ENCODE measurements at regions not wholly inside any gene's neighbourhood (a gene's known extent, or its start where the extent isn't known, plus 50 kb on each side); places are given as distances from the start of the nearest gene placed in this dataset.
A peak's percentile ranks its signal among the peaks of the same experiment; 100 is the strongest.

DNA sequence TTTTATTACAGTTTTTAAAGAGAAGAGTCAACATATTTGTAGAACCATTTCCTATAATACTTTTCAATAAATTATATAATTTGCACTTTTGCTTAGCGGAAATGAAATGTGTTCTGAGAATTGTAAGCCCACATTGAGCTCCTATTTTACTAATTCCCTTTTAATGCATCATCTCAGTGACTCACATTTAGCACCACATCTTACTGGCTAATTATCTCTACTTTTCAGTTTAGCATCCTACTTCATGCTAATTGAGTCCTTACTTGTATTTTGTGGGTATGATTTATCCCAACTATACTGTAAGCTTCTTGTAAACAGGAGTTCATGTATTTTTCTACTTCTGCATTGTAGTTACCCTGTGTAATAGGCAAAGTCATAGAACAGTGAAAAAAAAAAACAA lies 67.5 kb downstream of the TMX1 start:
- DNase-seq (ENCODE audit: low read depth in 4 of 4, low spot score in 2 of 4): no peak

DNA sequence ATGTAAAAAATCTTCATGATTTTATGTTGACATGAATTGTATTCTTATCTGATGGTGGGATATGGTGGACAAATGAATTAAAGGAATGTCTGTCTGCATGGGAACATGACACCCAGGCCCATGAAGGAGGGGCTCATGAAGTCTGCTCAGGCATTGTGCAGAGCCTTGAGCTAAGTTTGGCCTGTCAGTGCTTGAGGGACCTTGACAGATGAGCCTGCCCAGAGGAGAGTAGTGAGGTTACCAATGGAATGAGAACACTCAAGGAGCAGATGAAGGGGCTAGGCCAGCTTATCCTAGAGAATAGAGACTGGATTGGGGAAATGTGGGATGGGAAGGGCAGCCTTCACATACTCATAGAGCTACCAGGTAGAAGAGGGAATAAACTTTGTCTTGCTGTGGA lies 68.8 kb downstream of the TMX1 start:
- DNase-seq (ENCODE audit: low read depth in 4 of 4, low spot score in 2 of 4): no peak

DNA sequence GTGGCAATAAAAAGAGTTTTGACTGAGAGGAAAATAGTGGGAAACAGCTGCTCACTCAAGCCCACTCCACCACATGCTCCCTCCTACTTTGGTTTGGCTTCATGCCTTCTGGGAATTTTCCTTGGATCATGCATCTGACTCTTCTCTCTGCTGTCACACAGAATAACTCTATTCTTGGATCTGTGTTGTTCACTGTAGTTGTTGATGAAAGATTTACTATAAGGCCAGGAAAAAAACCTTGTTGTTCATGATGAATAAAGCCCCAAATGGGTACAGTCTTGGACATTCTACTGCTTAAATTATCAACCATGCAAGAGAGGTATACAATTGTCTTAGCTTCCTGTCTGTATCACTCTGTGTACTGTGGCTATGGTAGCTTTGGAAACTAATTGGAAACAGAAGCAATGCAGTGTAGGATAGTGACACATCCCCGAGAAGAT lies 70.5 kb downstream of the TMX1 start:
- DNase-seq (ENCODE audit: low read depth in 4 of 4, low spot score in 2 of 4): peak in 3 of 4 donors; percentile 24 to 39 (median 34)

DNA sequence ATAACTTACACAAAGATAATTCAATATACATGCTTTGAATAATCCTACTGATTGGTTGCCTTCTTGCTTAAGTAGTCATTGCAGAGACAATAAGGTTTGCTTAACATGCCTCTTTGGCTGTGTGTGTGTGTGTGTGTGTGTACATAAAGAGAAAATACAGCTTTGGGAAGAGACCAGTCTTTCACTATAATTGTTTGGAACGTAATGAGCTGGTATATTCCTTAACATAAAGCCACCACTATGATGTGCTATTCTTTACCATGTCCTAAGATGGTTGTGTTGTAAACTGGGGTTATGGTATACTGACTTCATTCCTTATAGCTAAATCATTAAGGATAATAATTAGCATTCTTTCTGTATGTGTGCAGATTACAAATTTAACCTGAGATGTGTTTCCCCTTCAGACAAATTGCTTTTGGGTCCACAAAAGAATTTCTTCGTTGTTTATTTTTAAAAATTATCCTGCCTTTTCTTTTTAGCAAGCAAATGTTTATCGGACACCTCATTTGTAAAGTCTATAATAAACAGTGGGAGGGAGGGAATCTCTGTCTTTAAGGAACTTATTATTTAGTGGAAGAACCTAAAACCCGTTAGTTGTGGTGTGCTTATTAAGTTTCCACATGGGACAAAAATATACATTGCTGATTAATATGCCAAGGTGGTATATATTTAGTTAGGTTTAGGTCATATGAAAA lies 74.4 kb downstream of the TMX1 start:
- DNase-seq (ENCODE audit: low read depth in 4 of 4, low spot score in 2 of 4): no peak

DNA sequence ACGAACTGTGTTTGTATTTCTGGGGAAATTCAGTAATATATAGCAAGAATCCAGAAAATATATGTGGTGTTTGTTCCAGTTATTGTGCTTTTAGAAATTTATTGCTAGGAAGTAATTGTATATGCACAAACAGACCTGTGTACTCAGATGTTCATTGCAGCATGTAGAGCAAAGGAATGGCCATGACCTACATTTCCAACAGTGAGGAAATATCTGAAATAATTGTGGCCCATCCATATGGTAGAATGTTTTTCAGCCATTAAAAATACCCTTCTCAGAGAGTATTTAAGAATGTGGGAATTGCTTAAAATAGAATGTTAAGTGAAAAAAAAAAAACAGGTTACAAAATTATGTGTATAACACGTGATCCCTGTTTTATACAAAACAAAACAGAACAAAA lies 77.3 kb downstream of the TMX1 start:
- DNase-seq (ENCODE audit: low read depth in 4 of 4, low spot score in 2 of 4): no peak

DNA sequence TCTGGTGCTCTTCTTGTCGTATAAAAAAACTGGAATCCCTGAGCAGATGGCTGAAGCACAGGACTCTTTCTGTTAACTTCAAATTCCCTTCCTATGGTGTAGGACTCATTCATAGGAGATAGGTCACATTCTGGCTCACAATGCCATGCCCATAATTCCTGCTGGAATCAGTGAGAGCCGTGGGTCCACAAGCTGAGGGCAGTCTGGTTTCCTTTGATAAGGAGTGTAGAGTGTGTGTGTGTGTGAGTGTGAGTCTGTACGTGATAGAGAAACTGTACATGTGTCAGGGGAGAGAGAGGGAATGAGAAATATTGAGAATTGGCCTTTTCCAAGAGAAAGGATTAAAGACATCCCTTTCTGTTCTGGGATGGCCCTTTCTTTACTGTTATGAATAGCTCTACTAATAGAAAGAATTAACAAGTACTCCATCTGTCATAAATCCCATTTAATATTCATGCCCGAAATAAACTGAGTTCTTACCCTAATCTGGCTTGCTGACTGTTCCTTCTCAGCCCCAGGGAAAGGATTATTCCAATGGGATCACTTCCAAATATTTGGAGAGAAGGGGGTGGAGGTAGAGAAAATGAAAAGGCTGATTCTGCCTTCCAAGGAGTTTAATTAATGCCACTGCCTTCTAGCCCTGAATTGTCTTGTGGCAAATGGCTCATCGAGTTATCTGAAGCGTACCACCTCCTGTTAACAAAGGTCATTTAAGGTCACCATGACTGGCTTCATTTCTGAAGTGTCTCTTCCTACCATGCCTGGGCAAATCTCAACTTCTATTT lies 79.0 kb downstream of the TMX1 start:
- no peak for DNase-seq (ENCODE audit: low read depth in 4 of 4, low spot score in 2 of 4)

DNA sequence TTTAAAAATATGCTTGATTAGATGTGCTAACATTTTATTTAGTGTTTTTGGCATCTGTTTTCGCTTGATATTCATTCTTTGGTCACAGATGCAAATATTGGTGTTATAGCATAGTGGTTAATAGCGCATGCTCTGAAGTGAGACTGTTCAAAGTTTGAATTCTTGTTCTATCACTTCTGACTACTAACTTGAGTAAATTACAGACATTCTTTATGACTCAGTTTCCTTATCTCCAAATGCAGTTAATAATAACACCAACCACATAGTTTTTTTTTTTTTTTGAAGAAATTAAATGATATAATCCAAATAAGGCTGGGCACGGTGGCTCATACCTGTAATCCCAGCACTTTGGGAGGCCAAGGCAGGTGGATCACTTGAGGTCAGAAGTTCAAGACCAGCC lies 81.0 kb downstream of the TMX1 start:
- DNase-seq (ENCODE audit: low read depth in 4 of 4, low spot score in 2 of 4): no peak

DNA sequence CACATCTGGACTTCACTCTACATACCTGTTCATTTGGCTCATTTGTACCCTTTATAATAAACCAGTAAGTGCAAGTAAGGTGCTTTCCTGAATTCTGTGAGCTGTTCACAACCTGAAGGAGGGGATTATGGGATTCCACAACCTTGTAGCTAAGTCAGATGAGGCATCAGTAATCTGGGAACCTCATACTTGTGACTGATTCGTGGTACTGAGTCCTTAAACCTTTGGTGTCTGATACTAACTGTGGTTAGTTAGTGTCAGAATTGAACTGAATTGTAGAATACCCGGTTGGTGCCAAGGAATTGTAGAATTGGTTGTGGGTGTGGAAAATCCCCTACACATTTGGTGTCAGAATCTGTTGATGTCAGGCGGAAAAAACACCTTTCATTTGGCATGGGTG lies 83.4 kb downstream of the TMX1 start:
- no peak for DNase-seq (ENCODE audit: low read depth in 4 of 4, low spot score in 2 of 4)

DNA sequence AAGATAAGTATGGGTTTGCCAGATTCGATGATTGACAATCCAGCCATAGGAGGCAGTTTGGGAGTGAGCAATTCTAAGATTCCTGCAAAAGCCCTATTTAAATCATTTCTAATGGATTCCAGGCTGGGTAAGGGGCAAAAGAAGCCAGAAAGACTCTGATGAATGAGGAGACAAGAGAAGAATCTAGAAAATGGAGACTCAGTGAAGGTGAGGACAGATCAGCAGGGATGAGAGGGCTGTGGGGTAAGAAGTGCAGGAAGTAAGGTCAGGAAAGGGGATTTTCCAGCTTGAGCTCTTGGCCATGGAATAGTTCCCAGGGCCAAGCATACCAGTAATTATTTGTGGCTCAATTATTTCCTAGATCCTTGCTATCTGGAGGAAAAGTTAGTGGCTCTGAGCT lies 87.3 kb downstream of the TMX1 start:
- no peak for DNase-seq (ENCODE audit: low read depth in 4 of 4, low spot score in 2 of 4)

DNA sequence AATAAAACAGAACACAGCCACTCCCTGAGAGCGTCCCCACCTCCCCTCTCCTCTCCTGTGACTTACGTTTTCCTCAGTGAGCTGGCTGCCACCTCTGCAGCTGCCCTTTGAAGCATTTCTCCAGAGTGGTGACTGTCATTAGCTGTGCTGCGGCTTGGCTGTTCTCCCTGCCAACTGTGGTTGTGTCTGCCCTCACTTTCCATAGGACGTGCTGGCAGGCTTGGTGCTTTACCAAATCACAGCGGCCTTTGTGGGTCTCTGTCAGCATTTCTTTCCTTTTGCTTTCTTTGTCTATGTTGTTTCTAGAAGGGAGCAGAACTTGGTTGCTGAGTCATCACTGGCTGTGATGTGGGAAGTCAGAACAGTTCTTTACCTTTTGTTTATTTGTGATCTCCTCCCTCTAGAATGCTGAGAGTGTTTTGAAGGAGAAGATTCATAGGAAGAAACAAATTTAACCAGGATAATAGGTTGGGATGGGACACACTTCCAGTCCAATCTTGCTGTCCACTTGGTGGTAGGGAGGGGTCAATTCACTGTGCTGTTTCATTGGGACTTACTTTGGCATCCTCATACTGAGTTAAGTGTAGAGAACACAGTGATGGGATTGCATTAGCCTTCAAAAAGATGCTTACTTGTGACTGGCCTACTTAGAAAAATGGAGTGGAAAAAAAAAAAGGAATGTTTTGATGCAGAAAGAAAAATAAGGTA lies 88.2 kb downstream of the TMX1 start:
- DNase-seq (ENCODE audit: low read depth in 4 of 4, low spot score in 2 of 4): no peak

DNA sequence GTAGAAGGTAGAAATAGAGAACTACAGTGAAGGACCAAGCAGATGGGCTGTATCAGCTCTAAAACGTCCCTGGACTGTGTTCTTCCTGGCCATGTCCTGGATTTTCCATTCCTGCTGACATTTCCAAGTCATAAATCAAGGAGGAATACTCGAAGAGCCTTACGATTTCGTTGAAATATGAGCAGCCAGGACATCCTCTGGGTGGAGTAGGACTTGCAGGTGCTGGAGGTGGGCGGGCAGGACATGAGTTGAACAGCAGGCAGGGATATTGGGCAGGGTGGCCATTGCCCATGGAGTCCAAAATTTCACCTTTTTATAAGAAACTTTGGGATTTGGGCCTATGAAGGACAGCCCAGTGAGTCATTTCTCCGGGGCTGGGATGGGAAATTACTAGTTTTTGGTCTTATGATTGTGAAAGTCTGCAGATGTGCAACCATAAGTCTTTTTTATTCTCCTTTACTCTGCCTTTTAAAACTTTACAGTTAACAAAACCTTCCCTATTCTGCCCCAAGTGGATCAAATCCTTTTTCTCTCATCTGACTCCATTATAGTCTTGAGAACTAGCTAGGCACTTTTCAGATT lies 88.8 kb downstream of the TMX1 start:
- DNase-seq (ENCODE audit: low read depth in 4 of 4, low spot score in 2 of 4): no peak

DNA sequence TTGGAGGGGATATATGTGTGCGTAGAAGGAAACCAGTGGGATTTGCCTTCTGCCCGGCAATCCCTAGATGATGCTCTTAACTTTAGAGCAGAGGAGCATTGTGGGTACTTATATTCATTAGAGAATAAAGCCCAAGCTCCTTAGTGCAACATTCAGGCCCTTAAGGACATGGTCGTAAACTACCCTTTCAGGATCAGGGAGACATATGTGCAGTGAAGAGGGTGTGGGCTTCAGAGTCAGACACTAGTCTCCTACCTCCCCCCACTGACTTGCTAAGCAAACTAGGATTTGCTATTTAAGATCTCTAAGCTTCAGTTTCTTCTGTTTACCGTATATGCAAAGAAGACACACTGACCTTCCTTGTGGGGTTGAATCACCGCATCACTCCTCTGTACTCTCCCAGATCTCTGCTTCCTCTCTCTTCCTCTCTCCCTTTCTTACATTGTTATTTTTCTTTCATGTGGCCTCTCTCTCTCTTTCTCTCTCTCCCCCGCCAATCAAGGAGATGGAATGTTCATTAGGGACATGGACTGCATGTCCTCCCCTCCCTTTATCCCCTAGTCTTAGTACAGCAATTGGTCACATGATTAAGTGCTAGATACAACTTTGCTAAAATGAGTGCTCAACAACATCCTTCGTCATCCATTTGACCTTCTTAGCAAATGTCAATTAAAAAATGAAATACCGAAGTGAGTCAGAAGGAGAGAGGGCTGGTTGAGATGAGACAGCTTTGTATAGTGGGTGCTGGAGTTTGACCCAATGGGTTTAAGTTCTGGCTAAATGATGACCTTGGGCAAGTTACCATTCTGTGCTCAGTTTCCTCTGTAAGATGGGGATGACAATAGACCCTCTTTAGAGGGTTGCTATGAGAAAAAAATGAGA lies 91.7 kb downstream of the TMX1 start:
- no peak for DNase-seq (ENCODE audit: low read depth in 4 of 4, low spot score in 2 of 4)

DNA sequence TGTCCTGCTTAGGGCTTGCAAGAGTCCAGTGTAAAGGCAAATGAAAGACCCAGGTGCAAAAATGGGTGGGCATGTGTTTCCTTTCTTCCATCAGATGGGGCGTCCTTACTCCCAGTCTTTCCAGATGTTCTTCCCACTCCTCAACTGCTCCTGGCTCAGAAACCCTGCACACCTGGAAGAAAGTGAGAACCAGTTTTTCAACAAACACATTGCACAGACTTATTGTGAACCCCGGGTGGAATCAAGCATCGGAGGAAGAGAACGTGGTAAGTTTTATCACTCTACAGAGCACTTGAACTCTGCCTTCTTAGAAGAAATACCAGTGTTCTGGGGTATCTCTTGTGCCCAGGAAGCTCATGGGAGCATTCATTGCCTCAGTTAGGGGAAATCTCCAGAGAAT lies 93.3 kb downstream of the TMX1 start:
- DNase-seq (ENCODE audit: low read depth in 4 of 4, low spot score in 2 of 4): no peak

DNA sequence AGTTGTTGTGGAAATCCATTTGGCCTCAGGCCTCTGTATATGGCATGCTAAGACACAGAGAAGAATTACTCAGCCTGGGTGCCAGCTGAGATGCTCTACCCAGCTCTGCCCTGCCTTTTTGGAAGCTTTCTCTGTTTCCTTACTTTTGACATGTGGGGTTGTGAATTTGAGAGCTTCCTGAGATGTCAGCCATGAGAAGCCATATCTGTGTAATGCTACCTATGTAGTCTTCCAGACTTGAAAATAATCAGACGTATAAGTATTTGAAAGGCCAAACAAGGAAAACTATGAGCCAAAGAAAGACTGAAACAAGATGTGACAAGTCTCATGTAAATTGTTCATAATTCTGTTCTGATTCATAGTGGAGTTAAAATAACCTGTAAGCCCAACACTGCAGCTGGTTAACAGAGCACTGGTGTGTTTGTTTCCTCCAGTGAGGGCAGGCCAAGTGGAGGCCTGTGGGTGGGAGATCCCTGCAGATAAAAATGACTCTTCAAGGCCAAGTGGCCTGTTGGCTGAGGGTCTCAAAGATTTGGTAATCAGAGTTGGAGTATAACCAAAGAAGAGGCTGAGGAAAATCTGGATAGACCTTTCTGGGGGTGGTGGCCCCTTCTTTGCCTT lies 94.0 kb downstream of the TMX1 start:
- DNase-seq (ENCODE audit: low read depth in 4 of 4, low spot score in 2 of 4): no peak

DNA sequence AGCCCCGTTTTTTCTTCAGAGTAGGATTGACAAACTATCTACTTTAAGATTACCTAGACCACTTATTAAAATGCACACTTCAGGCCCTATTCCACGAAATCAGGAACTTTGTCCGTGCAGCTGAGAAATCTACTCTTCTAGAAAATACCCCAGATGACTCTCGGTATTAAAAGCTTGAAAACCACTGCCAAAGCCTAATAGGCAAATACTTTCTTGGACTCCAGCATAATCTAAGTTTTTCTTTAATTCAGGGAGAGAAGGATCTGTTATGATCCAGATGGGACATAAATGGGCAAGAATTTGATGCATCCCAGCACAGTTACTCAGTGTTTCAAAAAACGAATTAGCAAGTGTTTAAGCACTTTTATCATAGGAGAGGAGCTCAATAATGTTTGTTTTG lies 94.5 kb downstream of the TMX1 start:
- no peak for DNase-seq (ENCODE audit: low read depth in 4 of 4, low spot score in 2 of 4)

DNA sequence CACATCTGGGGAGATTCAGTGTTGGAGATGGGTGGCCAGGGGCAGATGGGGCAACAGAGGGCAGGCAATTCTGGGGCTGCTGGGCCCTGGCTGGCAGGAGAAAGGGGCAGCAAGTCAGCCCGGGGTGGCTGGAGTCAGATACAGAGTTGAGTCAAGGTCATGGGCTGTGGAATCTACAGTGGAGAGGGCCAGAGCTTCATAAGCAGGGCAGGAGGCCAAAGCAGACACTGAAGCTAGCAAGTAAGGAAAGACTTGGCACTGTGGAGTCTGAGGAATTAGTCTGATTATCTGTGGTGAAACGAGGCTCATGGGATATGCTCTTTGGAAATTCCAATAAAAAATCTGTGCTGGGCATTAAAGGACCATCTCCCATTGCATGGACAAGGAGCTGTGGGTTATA lies 95.5 kb downstream of the TMX1 start:
- DNase-seq (ENCODE audit: low read depth in 4 of 4, low spot score in 2 of 4): no peak

DNA sequence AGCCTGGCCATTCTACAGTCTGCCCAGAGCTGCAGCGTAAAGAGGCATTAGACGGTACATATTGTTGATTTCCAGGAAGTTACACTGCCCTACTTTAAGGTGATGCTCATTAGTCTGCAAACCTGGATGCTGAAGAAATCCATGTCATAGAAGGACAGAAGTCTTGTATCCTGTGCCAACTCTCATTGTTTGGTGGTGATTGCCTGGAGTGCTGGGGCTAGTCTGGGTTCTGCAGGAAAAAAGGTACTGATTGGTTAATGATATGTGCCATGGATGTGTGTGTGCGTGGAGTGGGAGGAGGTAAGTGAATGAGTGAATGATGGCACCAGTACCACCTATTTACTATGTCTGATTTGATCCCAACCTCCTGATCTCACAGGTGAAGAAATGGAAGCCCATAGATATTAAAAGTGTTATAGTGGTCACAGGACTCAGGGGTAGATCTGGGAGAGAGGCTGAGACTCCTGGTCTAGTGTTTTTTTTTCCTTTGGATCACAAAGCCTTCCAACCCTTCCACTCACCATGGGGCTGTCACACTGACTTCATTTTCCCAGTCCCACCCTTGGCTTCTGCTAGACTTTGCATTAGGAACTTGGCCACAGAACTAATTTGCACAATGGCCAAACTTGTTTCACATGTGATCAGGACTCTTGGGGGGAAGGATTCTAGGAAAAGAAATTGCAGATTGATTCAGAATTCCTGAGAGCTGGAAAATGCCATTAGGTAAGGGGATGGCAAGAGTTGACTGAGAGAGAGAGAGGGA lies 96.1 kb downstream of the TMX1 start:
- no peak for DNase-seq (ENCODE audit: low read depth in 4 of 4, low spot score in 2 of 4)

DNA sequence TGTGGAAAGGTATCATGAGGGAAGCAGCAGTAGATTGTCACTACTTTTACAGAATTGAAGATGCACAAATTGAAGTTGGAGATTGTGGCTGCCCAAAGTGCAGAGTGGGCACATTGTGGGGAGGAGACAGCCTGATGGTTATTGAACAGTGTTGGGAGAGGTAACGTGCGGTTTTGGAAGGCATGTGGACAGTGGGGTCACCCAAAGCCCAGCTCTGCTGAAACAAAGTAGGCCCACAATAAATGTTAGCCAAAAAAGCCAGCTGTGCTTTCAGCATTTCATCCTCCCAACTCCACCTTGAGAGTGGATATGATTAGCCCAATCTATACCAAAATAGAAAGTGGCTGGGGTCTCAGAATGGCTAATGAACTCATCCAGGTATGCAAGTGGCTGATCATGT lies 96.7 kb downstream of the TMX1 start:
- no peak for DNase-seq (ENCODE audit: low read depth in 4 of 4, low spot score in 2 of 4)

DNA sequence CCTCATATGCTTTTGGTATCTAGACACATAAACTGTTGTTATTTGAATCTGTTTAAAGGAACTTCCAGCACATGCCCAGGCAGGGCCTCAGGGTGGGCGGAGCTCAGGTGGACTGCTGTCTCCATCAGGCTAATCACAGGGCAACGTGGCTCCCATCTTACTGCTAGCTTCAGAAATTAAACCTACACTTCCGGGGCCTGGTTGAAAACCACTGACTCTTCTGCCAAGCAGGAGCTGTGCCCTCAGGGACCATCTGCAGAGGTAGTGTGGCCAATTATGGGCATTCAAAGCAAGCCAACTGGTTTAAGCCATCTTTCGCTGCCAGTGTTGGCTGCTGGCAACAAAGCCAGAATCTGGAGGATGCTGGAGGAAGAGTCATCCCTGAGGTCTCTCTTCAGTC lies 97.5 kb downstream of the TMX1 start:
- no peak for DNase-seq (ENCODE audit: low read depth in 4 of 4, low spot score in 2 of 4)

All from left renal cortex interstitium (tissue), 4 donors.